ENCODE measurements at regions not wholly inside any gene's neighbourhood (a gene's known extent, or its start where the extent isn't known, plus 50 kb on each side); places are given as distances from the start of the nearest gene placed in this dataset.

- DNase-seq = no peak
Measured at GRCh38 chr10:104505521-104506042, 135.5 kb upstream of the SORCS3 start.

- DNase-seq = no peak
Measured at GRCh38 chr10:104509981-104510380, 131.1 kb upstream of the SORCS3 start.

GRCh38 chr10:104510644-104511043 is 130.4 kb upstream of the SORCS3 start:
- DNase-seq = no peak

GRCh38 chr10:104512800-104513199 is 128.3 kb upstream of the SORCS3 start:
- DNase-seq = no peak

- no peak for DNase-seq
Measured at GRCh38 chr10:104515678-104516199, 125.4 kb upstream of the SORCS3 start.

GRCh38 chr10:104516986-104517385 is 124.1 kb upstream of the SORCS3 start:
- DNase-seq = no peak

GRCh38 chr10:104517946-104518345 is 123.1 kb upstream of the SORCS3 start:
- no peak for DNase-seq

GRCh38 chr10:104518891-104519290 is 122.2 kb upstream of the SORCS3 start:
- DNase-seq = no peak

- DNase-seq = no peak
Measured at GRCh38 chr10:104520653-104521052, 120.4 kb upstream of the SORCS3 start.

GRCh38 chr10:104521901-104522694 is 119.0 kb upstream of the SORCS3 start:
- no peak for DNase-seq

GRCh38 chr10:104526188-104526587 is 114.9 kb upstream of the SORCS3 start:
- no peak for DNase-seq

GRCh38 chr10:104527013-104527412 is 114.1 kb upstream of the SORCS3 start:
- no peak for DNase-seq

GRCh38 chr10:104540181-104540580 is 100.9 kb upstream of the SORCS3 start:
- no peak for DNase-seq

- DNase-seq = no peak
Measured at GRCh38 chr10:104541820-104542219, 99.3 kb upstream of the SORCS3 start.

- no peak for DNase-seq
Measured at GRCh38 chr10:104546336-104546735, 94.8 kb upstream of the SORCS3 start.

GRCh38 chr10:104546756-104547155 is 94.3 kb upstream of the SORCS3 start:
- DNase-seq = no peak

GRCh38 chr10:104548090-104548489 is 93.0 kb upstream of the SORCS3 start:
- no peak for DNase-seq

GRCh38 chr10:104556831-104557230 is 84.3 kb upstream of the SORCS3 start:
- no peak for DNase-seq

GRCh38 chr10:104557966-104558365 is 83.1 kb upstream of the SORCS3 start:
- no peak for DNase-seq

- no peak for DNase-seq
Measured at GRCh38 chr10:104559935-104560334, 81.2 kb upstream of the SORCS3 start.

GRCh38 chr10:104563051-104563450 is 78.0 kb upstream of the SORCS3 start:
- DNase-seq = no peak

GRCh38 chr10:104563548-104563947 is 77.5 kb upstream of the SORCS3 start:
- DNase-seq = no peak

GRCh38 chr10:104574427-104574826 is 66.7 kb upstream of the SORCS3 start:
- no peak for DNase-seq

GRCh38 chr10:104574838-104575237 is 66.3 kb upstream of the SORCS3 start:
- no peak for DNase-seq

- DNase-seq = no peak
Measured at GRCh38 chr10:104576611-104577010, 64.5 kb upstream of the SORCS3 start.
